Right atrium auricular region (tissue), 2 donors: ENCODE measurements at regions not wholly inside any gene's neighbourhood (a gene's known extent, or its start where the extent isn't known, plus 50 kb on each side); places are given as distances from the start of the nearest gene placed in this dataset.

Experiments used
- DNase-seq: peaks from one replicate; pipeline ENCODE4 v3.0.0-alpha.2; 2019; ENCODE audit warnings: low spot score
- H3K27ac ChIP-seq, 2 donors: fragments of 200-600 bp; sonication (generic); 1 replicate in 1 of 2; 2 replicates in 1 of 2; pipeline ENCODE4 v1.5.1; 2016 to 2019
- H3K27me3 ChIP-seq, 2 donors: fragments of 200-600 bp; sonication (generic); one replicate each; pipeline versions ENCODE4 v1.5.1 to v1.6.0; 2017 to 2019
- H3K36me3 ChIP-seq: fragments of 200-600 bp; sonication (generic); one replicate; pipeline ENCODE4 v1.5.1; 2016
- H3K4me1 ChIP-seq, 2 donors: fragments of 200-600 bp; sonication (generic); one replicate each; pipeline versions ENCODE4 v1.5.1 to v1.6.0; 2017 to 2019
- H3K4me3 ChIP-seq, 2 donors: fragments of 200-600 bp; sonication (generic); 1 replicate in 1 of 2; 2 replicates in 1 of 2; pipeline ENCODE4 v1.5.1; 2017 to 2019; ENCODE audit warnings: mild to moderate bottlenecking in 1 of 2, moderate library complexity in 1 of 2
- H3K9me3 ChIP-seq, 2 donors: fragments of 200-600 bp; sonication (generic); one replicate each; pipeline ENCODE4 v1.5.1; 2019
- TF ChIP-seq, protein P1 (sequence below), 2 donors: fragments of 200-600 bp; sonication (generic); IDR thresholded peaks; one replicate each; pipeline ENCODE4 v1.5.1; 2019; ENCODE audit warnings: antibody characterized with exemption in 2 of 2

GRCh38 chr13:53250272-53250875, 221.8 kb downstream of the OLFM4 start:
- H3K9me3 ChIP-seq: no peaks in the 10 kb centered on the region
- H3K27ac ChIP-seq: no peak overlapping the region
- no peak for DNase-seq
- no peaks in the 10 kb centered on the region for H3K36me3 ChIP-seq
- H3K4me1 ChIP-seq: no peaks in the 10 kb centered on the region
- H3K4me3 ChIP-seq: no peak overlapping the region
- no peaks in the 10 kb centered on the region for H3K27me3 ChIP-seq
- TF ChIP-seq, protein P1, sequence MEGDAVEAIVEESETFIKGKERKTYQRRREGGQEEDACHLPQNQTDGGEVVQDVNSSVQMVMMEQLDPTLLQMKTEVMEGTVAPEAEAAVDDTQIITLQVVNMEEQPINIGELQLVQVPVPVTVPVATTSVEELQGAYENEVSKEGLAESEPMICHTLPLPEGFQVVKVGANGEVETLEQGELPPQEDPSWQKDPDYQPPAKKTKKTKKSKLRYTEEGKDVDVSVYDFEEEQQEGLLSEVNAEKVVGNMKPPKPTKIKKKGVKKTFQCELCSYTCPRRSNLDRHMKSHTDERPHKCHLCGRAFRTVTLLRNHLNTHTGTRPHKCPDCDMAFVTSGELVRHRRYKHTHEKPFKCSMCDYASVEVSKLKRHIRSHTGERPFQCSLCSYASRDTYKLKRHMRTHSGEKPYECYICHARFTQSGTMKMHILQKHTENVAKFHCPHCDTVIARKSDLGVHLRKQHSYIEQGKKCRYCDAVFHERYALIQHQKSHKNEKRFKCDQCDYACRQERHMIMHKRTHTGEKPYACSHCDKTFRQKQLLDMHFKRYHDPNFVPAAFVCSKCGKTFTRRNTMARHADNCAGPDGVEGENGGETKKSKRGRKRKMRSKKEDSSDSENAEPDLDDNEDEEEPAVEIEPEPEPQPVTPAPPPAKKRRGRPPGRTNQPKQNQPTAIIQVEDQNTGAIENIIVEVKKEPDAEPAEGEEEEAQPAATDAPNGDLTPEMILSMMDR (IDR thresholded peaks at IDR 0.05): peak; percentile 67 to 82

DNA sequence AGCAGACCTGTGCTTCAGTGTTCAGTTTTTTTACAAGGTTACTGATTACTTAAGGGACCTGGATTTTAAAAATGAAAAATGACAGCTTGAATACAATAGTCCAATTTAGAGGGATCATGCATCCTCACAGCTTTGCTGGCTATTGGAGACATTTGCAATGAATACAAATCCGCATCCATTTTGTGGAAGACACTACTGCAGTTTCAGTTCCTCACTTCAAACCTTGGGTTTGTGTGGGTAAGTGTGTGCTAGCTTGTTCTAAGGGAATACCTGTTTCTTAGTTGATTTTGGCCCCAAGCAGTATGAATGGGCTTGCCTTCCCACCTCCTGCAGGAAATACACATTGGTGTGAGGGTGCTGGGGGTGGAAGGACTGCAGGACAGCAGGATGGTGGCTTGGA, 222.4 kb downstream of the OLFM4 start:
- Histone ChIP-seq H3K9me3 (no peaks in the 10 kb centered on the region), H3K27me3 (no peaks in the 10 kb centered on the region), H3K4me1 (no peaks in the 10 kb centered on the region), H3K4me3 (no peak overlapping the region), H3K36me3 (no peaks in the 10 kb centered on the region), H3K27ac (no peak overlapping the region)
- TF ChIP-seq, protein P1 (IDR thresholded peaks at IDR 0.05): no peak
- DNase-seq: no peak

DNA sequence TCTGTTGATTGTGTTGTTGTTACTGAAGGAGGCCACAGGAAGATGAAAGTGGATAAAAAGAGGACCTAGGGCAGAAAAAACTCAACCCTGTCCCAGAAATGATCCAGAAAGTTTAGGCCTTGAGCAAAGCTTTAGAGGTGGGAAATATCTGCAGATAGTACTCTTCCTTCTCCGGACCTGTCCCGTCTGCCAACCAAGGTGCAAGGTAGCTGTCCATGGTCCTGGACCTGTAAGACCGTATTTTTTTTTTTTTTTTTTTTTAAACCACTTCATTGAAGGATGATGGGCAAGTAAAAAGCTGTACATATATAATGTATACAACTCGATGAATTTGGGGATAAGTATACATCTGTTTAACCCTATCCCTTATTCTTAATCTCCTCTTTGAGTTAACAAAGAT, 225.9 kb downstream of the OLFM4 start:
- no peaks in the 10 kb centered on the region for H3K36me3 ChIP-seq
- no peaks in the 10 kb centered on the region for H3K27me3 ChIP-seq
- no peak overlapping the region for H3K27ac ChIP-seq
- H3K9me3 ChIP-seq: no peaks in the 10 kb centered on the region
- TF ChIP-seq, protein P1 (IDR thresholded peaks at IDR 0.05): no peak
- DNase-seq: no peak
- no peaks in the 10 kb centered on the region for H3K4me1 ChIP-seq
- H3K4me3 ChIP-seq: no peak overlapping the region

- H3K27me3 ChIP-seq: no peaks in the 10 kb centered on the region
- H3K27ac ChIP-seq: no peak overlapping the region
- no peaks in the 10 kb centered on the region for H3K36me3 ChIP-seq
- TF ChIP-seq, protein P1 (IDR thresholded peaks at IDR 0.05): no peak
- H3K4me1 ChIP-seq: no peaks in the 10 kb centered on the region
- no peaks in the 10 kb centered on the region for H3K9me3 ChIP-seq
- no peak overlapping the region for H3K4me3 ChIP-seq
- no peak for DNase-seq
These were observed 227.2 kb downstream of the OLFM4 start for GRCh38 chr13:53255795-53256194.

DNA sequence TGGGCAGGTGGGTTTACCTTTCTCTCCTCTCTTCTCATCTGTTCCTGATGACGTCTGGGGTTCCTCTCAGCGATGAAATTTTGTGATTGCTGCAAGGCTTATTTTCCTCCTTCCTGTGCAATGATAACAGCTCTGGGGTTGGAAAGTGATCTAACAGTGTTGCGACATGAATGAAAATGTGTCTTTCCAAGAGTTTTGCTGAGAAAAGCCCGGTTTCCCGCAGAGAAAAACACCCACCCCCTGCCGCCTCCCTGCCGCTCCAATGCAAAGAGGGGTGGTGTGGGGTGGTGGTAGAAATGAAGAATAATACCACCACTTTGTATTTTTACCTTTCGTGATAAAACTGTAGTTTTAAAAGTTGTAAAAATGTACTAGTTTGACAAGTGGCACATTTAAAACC, 232.0 kb downstream of the OLFM4 start:
- no peaks in the 10 kb centered on the region for H3K9me3 ChIP-seq
- H3K27me3 ChIP-seq: no peaks in the 10 kb centered on the region
- H3K27ac ChIP-seq: no peak overlapping the region
- DNase-seq: no peak
- no peak overlapping the region for H3K4me3 ChIP-seq
- TF ChIP-seq, protein P1 (IDR thresholded peaks at IDR 0.05): no peak
- no peaks in the 10 kb centered on the region for H3K4me1 ChIP-seq
- H3K36me3 ChIP-seq: no peaks in the 10 kb centered on the region

DNA sequence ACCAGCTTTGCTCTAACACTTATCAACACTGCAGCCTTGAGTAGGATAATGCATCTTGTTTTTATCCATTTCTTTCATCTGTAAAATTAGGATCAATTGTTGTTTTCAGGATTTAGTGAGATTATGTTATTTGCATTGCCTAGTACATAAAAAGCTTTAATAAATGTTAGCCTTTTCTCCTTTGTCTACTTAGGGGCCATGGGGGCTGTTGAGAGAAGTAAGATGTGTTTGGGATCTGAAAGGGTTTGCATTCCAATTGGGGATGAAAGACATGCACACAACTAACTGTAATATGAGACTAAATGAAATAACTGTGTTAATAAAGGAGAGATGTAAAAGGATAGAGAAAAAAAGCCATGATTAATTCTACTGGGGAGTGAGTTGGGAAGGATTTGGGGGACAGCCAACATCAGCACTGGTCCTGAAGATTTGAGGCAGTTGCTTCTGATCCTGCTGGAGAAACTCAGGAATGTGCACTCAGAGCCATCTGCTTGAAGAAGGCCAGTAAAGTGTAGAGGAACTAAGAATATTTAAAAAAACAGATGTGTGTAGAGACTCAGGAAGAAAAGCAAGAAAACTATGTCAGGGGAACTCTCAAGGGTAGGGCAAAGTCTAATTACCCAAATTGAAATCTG, 236.3 kb downstream of the OLFM4 start:
- no peak for DNase-seq
- H3K36me3 ChIP-seq: no peaks in the 10 kb centered on the region
- H3K27ac ChIP-seq: no peak overlapping the region
- H3K4me3 ChIP-seq: no peak overlapping the region
- TF ChIP-seq, protein P1 (IDR thresholded peaks at IDR 0.05): no peak
- H3K9me3 ChIP-seq: no peaks in the 10 kb centered on the region
- H3K4me1 ChIP-seq: no peaks in the 10 kb centered on the region
- no peaks in the 10 kb centered on the region for H3K27me3 ChIP-seq
